Activated CD4-positive, alpha-beta T cell treated with anti-CD3 and anti-CD28 coated beads, Interleukin-2, amount 10 ng/mL, durations not matched to agents 7 days and 5 days (primary cell): ENCODE measurements at regions not wholly inside any gene's neighbourhood (a gene's known extent, or its start where the extent isn't known, plus 50 kb on each side); places are given as distances from the start of the nearest gene placed in this dataset.

Experiments used
- CTCF ChIA-PET: fragments of 350-600 bp; sonication (Branson Sonifier 250); formaldehyde crosslinking; loops from one replicate; lab custom pipeline; 2021; ENCODE audit warnings: antibody characterized with exemption; lab: Charles Lee
- POLR2A ChIA-PET: fragments of 350-600 bp; sonication (Branson Sonifier 250); formaldehyde crosslinking; loops from one replicate; lab custom pipeline; 2021; ENCODE audit warnings: antibody characterized with exemption; lab: Charles Lee
- DNase-seq: peaks from one replicate; pipeline ENCODE4 v3.0.0-alpha.2; 2020
- H3K27ac Mint-ChIP-seq: one replicate; pipeline ENCODE4 v1.8.0; 2021; ENCODE audit warnings: mild to moderate bottlenecking, moderate library complexity, mixed read lengths
- H3K27me3 Mint-ChIP-seq: one replicate; pipeline ENCODE4 v1.8.0; 2021; ENCODE audit warnings: mixed read lengths
- H3K36me3 Mint-ChIP-seq: one replicate; pipeline ENCODE4 v1.8.0; 2021; ENCODE audit warnings: low read depth, mixed read lengths
- H3K4me1 Mint-ChIP-seq: one replicate; pipeline ENCODE4 v1.8.0; 2021; ENCODE audit warnings: mixed read lengths
- H3K4me3 Mint-ChIP-seq: one replicate; pipeline ENCODE4 v1.8.0; 2021; ENCODE audit warnings: mild to moderate bottlenecking, moderate library complexity, mixed read lengths
- H3K9me3 Mint-ChIP-seq: one replicate; pipeline ENCODE4 v1.8.0; 2021; ENCODE audit warnings: mixed read lengths

GRCh38 chr11:101401245-101401644 is 182.6 kb downstream of the TRPC6 start:
- Mint-ChIP-seq H3K4me3 (no peak overlapping the region), H3K9me3 (peaks cover 2% of the 10 kb centered on the region), H3K27ac (no peak overlapping the region), H3K27me3 (no peaks in the 10 kb centered on the region), H3K4me1 (no peaks in the 10 kb centered on the region), H3K36me3 (no peaks in the 10 kb centered on the region)
- no peak for DNase-seq
- ChIA-PET POLR2A (no interaction called here), CTCF (no interaction called here)

- no peaks in the 10 kb centered on the region for H3K27me3 Mint-ChIP-seq
- no peak for DNase-seq
- H3K9me3 Mint-ChIP-seq, result peaks cover 7% of the 10 kb centered on the region
- H3K4me1 Mint-ChIP-seq, result no peaks in the 10 kb centered on the region
- CTCF ChIA-PET, result no interaction called here
- POLR2A ChIA-PET, result no interaction called here
- no peak overlapping the region for H3K4me3 Mint-ChIP-seq
- H3K36me3 Mint-ChIP-seq, result no peaks in the 10 kb centered on the region
- no peak overlapping the region for H3K27ac Mint-ChIP-seq
These were observed 185.8 kb downstream of the TRPC6 start for GRCh38 chr11:101397979-101398378.

GRCh38 chr11:101390539-101390938 is 193.3 kb downstream of the TRPC6 start:
- H3K9me3 Mint-ChIP-seq, result peaks cover 2% of the 10 kb centered on the region
- ChIA-PET CTCF (no interaction called here), POLR2A (no interaction called here)

GRCh38 chr11:101369835-101370234 is 214.0 kb downstream of the TRPC6 start:
- CTCF ChIA-PET, result no interaction called here
- H3K36me3 Mint-ChIP-seq, result no peaks in the 10 kb centered on the region
- DNase-seq, result no peak
- H3K9me3 Mint-ChIP-seq, result no peaks in the 10 kb centered on the region
- no peaks in the 10 kb centered on the region for H3K27me3 Mint-ChIP-seq
- no peak overlapping the region for H3K27ac Mint-ChIP-seq
- H3K4me3 Mint-ChIP-seq, result no peak overlapping the region
- POLR2A ChIA-PET, result no interaction called here
- H3K4me1 Mint-ChIP-seq, result no peaks in the 10 kb centered on the region

More at GRCh38 chr11:101390539-101390938, 193.3 kb downstream of the TRPC6 start:
- H3K4me1 Mint-ChIP-seq, result no peaks in the 10 kb centered on the region
- no peak overlapping the region for H3K27ac Mint-ChIP-seq
- no peaks in the 10 kb centered on the region for H3K27me3 Mint-ChIP-seq
- no peak for DNase-seq
- no peak overlapping the region for H3K4me3 Mint-ChIP-seq
- no peaks in the 10 kb centered on the region for H3K36me3 Mint-ChIP-seq

- Mint-ChIP-seq H3K36me3 (no peaks in the 10 kb centered on the region), H3K9me3 (no peaks in the 10 kb centered on the region), H3K27me3 (no peaks in the 10 kb centered on the region), H3K4me3 (no peak overlapping the region), H3K4me1 (no peaks in the 10 kb centered on the region), H3K27ac (no peak overlapping the region)
- POLR2A ChIA-PET, result no interaction called here
- CTCF ChIA-PET, result no interaction called here
- no peak for DNase-seq
These were observed 220.0 kb downstream of the TRPC6 start for GRCh38 chr11:101363706-101364275.

GRCh38 chr11:101362643-101363042 is 221.2 kb downstream of the TRPC6 start:
- H3K27ac Mint-ChIP-seq, result no peak overlapping the region
- no peak overlapping the region for H3K4me3 Mint-ChIP-seq
- CTCF ChIA-PET, result no interaction called here

GRCh38 chr11:101357771-101358170 is 226.0 kb downstream of the TRPC6 start:
- no peaks in the 10 kb centered on the region for H3K36me3 Mint-ChIP-seq
- ChIA-PET POLR2A (no interaction called here), CTCF (no interaction called here)
- H3K27me3 Mint-ChIP-seq, result no peaks in the 10 kb centered on the region
- H3K9me3 Mint-ChIP-seq, result no peaks in the 10 kb centered on the region
- H3K4me1 Mint-ChIP-seq, result no peaks in the 10 kb centered on the region
- no peak for DNase-seq
- no peak overlapping the region for H3K27ac Mint-ChIP-seq
- no peak overlapping the region for H3K4me3 Mint-ChIP-seq

More at GRCh38 chr11:101362643-101363042, 221.2 kb downstream of the TRPC6 start:
- Mint-ChIP-seq H3K36me3 (no peaks in the 10 kb centered on the region), H3K4me1 (no peaks in the 10 kb centered on the region), H3K27me3 (no peaks in the 10 kb centered on the region), H3K9me3 (no peaks in the 10 kb centered on the region)
- no peak for DNase-seq
- POLR2A ChIA-PET, result no interaction called here

GRCh38 chr11:101354801-101355200 is 225.2 kb upstream of the PGR start:
- DNase-seq, result no peak
- Mint-ChIP-seq H3K36me3 (no peaks in the 10 kb centered on the region), H3K27ac (no peak overlapping the region), H3K9me3 (no peaks in the 10 kb centered on the region), H3K4me1 (no peaks in the 10 kb centered on the region), H3K4me3 (no peak overlapping the region), H3K27me3 (no peaks in the 10 kb centered on the region)
- ChIA-PET POLR2A (no interaction called here), CTCF (no interaction called here)

- H3K4me1 Mint-ChIP-seq, result no peaks in the 10 kb centered on the region
- no peaks in the 10 kb centered on the region for H3K9me3 Mint-ChIP-seq
- CTCF ChIA-PET, result no interaction called here
- no peak overlapping the region for H3K27ac Mint-ChIP-seq
- H3K27me3 Mint-ChIP-seq, result no peaks in the 10 kb centered on the region
- no peaks in the 10 kb centered on the region for H3K36me3 Mint-ChIP-seq
- no peak overlapping the region for H3K4me3 Mint-ChIP-seq
- POLR2A ChIA-PET, result no interaction called here
- DNase-seq, result no peak
These were observed 219.2 kb upstream of the PGR start for GRCh38 chr11:101348786-101349185.

- DNase-seq, result no peak
- Mint-ChIP-seq H3K36me3 (no peaks in the 10 kb centered on the region), H3K27ac (no peak overlapping the region), H3K9me3 (no peaks in the 10 kb centered on the region), H3K4me3 (no peak overlapping the region), H3K27me3 (no peaks in the 10 kb centered on the region), H3K4me1 (no peaks in the 10 kb centered on the region)
- CTCF ChIA-PET, result no interaction called here
- POLR2A ChIA-PET, result no interaction called here
These were observed 217.0 kb upstream of the PGR start for GRCh38 chr11:101346591-101346990.

GRCh38 chr11:101345891-101346290 is 216.3 kb upstream of the PGR start:
- Mint-ChIP-seq H3K4me3 (no peak overlapping the region), H3K36me3 (no peaks in the 10 kb centered on the region), H3K27ac (no peak overlapping the region), H3K9me3 (no peaks in the 10 kb centered on the region), H3K4me1 (no peaks in the 10 kb centered on the region), H3K27me3 (no peaks in the 10 kb centered on the region)
- ChIA-PET POLR2A (no interaction called here), CTCF (no interaction called here)
- DNase-seq, result no peak

- Mint-ChIP-seq H3K4me1 (no peaks in the 10 kb centered on the region), H3K36me3 (no peaks in the 10 kb centered on the region), H3K27ac (no peak overlapping the region), H3K9me3 (peaks cover 2% of the 10 kb centered on the region), H3K4me3 (no peak overlapping the region), H3K27me3 (no peaks in the 10 kb centered on the region)
- no peak for DNase-seq
- ChIA-PET CTCF (no interaction called here), POLR2A (no interaction called here)
These were observed 212.7 kb upstream of the PGR start for GRCh38 chr11:101342307-101342706.

GRCh38 chr11:101341578-101341977 is 212.0 kb upstream of the PGR start:
- ChIA-PET POLR2A (no interaction called here), CTCF (no interaction called here)
- Mint-ChIP-seq H3K27ac (no peak overlapping the region), H3K27me3 (no peaks in the 10 kb centered on the region), H3K4me3 (no peak overlapping the region), H3K4me1 (no peaks in the 10 kb centered on the region), H3K9me3 (peaks cover 2% of the 10 kb centered on the region), H3K36me3 (no peaks in the 10 kb centered on the region)
- no peak for DNase-seq

GRCh38 chr11:101336858-101337257 is 207.2 kb upstream of the PGR start:
- Mint-ChIP-seq H3K27me3 (no peaks in the 10 kb centered on the region), H3K36me3 (no peaks in the 10 kb centered on the region), H3K9me3 (peaks cover 2% of the 10 kb centered on the region), H3K4me1 (no peaks in the 10 kb centered on the region), H3K27ac (no peak overlapping the region), H3K4me3 (no peak overlapping the region)
- ChIA-PET POLR2A (no interaction called here), CTCF (no interaction called here)
- DNase-seq, result no peak
